Smooth muscle cell (in vitro differentiated cells): ENCODE measurements at regions not wholly inside any gene's neighbourhood (a gene's known extent, or its start where the extent isn't known, plus 50 kb on each side); places are given as distances from the start of the nearest gene placed in this dataset.

ENCODE experiments used
- DNase-seq: peaks from one replicate; lab custom pipeline; 2025; ENCODE audit not compliant: unreplicated experiment; lab: John Stamatoyannopoulos, UW
- H2AFZ ChIP-seq: fragments of 200-600 bp; sonication (generic); 2 replicates; pipeline ENCODE4 v1.6.0; 2016; ENCODE audit warnings: antibody characterized with exemption, low read depth, mild to moderate bottlenecking
- H3F3A ChIP-seq: fragments of 200-600 bp; sonication (generic); 2 replicates; pipeline ENCODE4 v1.6.0; 2017; ENCODE audit warnings: antibody characterized with exemption, low read depth
- H3K27ac ChIP-seq: fragments of 200-600 bp; sonication (generic); 2 replicates; pipeline ENCODE4 v1.5.1; 2016; ENCODE audit warnings: low read depth, mild to moderate bottlenecking
- H3K27me3 ChIP-seq: fragments of 200-600 bp; sonication (generic); 2 replicates; pipeline ENCODE4 v1.6.1; 2016; ENCODE audit warnings: low read depth, mild to moderate bottlenecking
- H3K36me3 ChIP-seq: fragments of 200-600 bp; sonication (generic); 2 replicates; pipeline ENCODE4 v1.5.1; 2016; ENCODE audit warnings: low read depth
- H3K4me1 ChIP-seq: fragments of 200-600 bp; sonication (generic); 2 replicates; pipeline ENCODE4 v1.5.1; 2016; ENCODE audit warnings: low read depth
- H3K4me2 ChIP-seq: fragments of 200-600 bp; sonication (generic); 2 replicates; pipeline ENCODE4 v1.6.0; 2016; ENCODE audit warnings: mild to moderate bottlenecking
- H3K4me3 ChIP-seq: fragments of 200-600 bp; sonication (generic); 2 replicates; pipeline ENCODE4 v1.5.1; 2016; ENCODE audit warnings: mild to moderate bottlenecking
- H3K79me2 ChIP-seq: fragments of 200-600 bp; sonication (generic); 2 replicates; pipeline ENCODE4 v1.6.0; 2016; ENCODE audit warnings: low read depth, mild to moderate bottlenecking
- H3K9ac ChIP-seq: fragments of 200-600 bp; sonication (generic); 2 replicates; pipeline ENCODE4 v1.6.0; 2016; ENCODE audit warnings: low read depth
- H3K9me3 ChIP-seq: fragments of 200-600 bp; sonication (generic); replicated peaks from 2 replicates; pipeline ENCODE4 v1.5.1; 2016; ENCODE audit warnings: low read depth
- H4K20me1 ChIP-seq: fragments of 200-600 bp; sonication (generic); 2 replicates; pipeline ENCODE4 v1.6.0; 2016; ENCODE audit warnings: low read depth
- CTCF ChIP-seq: fragments of 200-600 bp; sonication (generic); IDR thresholded peaks from 2 replicates; pipeline ENCODE4 v1.5.1; 2017; ENCODE audit warnings: borderline replicate concordance, mild to moderate bottlenecking, antibody characterized with exemption; ENCODE audit not compliant: insufficient read depth, poor library complexity, severe bottlenecking
- WGBS: methylation state at CpG from one replicate; pipeline ENCODE4 v1.1.7; 2016; ENCODE audit warnings: low lambda C conversion rate; 5-methylcytosine and 5-hydroxymethylcytosine counted together

GRCh38 chr17:33664116-33664840 lies 371.2 kb upstream of the ASIC2 start:
- Histone ChIP-seq H3K4me1 (no peaks in the 10 kb centered on the region), H3F3A (no peaks in the 10 kb centered on the region), H3K4me2 (no peak overlapping the region), H3K27ac (no peak overlapping the region), H2AFZ (no peak overlapping the region), H3K9me3 (no peaks in the 10 kb centered on the region), H3K9ac (no peak overlapping the region), H3K27me3 (peaks cover under 1% of the 10 kb centered on the region), H3K36me3 (no peaks in the 10 kb centered on the region), H3K79me2 (no peaks in the 10 kb centered on the region), H3K4me3 (no peak overlapping the region), H4K20me1 (no peaks in the 10 kb centered on the region)
- DNase-seq: no peak
- TF ChIP-seq CTCF: no peak
- 77% methylated on average over 8 of the region's 8 CpGs for WGBS

DNA sequence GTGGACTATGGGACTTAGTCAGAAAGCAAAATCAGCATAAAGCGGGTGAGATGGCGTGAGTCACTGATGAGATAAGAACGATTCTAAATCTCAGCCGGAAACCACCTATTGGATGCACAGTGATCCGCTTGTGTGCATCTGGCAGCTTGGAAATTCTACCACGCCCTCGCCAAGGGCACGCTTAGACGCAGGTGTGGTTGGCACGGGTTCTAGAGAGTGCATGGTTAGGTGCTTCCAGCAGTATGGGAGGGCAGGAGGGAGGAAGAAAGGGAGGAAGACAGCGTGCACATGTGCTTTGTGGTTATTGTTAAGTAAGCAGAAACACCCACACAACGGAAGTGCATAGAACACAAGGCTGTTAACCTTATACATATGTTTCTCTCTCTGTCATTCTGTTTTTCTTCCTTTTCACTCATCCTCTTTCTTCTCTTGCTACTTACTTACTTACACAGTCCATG lies 374.0 kb upstream of the ASIC2 start:
- no peak for TF ChIP-seq CTCF
- Histone ChIP-seq H3K27me3 (peaks cover 13% of the 10 kb centered on the region), H3K27ac (no peak overlapping the region), H3F3A (no peaks in the 10 kb centered on the region), H3K4me1 (no peaks in the 10 kb centered on the region), H3K9me3 (no peaks in the 10 kb centered on the region), H3K79me2 (no peaks in the 10 kb centered on the region), H3K4me2 (no peak overlapping the region), H3K9ac (no peak overlapping the region), H3K4me3 (no peak overlapping the region), H4K20me1 (no peaks in the 10 kb centered on the region), H2AFZ (no peak overlapping the region), H3K36me3 (no peaks in the 10 kb centered on the region)
- no peak for DNase-seq
- WGBS: 78% methylated on average over 12 of the region's 12 CpGs

- TF ChIP-seq CTCF: no peak
- Histone ChIP-seq H4K20me1 (no peaks in the 10 kb centered on the region), H3K9me3 (no peaks in the 10 kb centered on the region), H3K27ac (no peak overlapping the region), H2AFZ (no peak overlapping the region), H3K4me2 (no peak overlapping the region), H3K79me2 (no peaks in the 10 kb centered on the region), H3K4me1 (no peaks in the 10 kb centered on the region), H3K9ac (no peak overlapping the region), H3F3A (no peaks in the 10 kb centered on the region), H3K36me3 (no peaks in the 10 kb centered on the region), H3K27me3 (peaks cover 13% of the 10 kb centered on the region), H3K4me3 (no peak overlapping the region)
- no peak for DNase-seq
- WGBS: 74% methylated on average over 4 of the region's 4 CpGs
Measured at GRCh38 chr17:33667671-33668070, 374.6 kb upstream of the ASIC2 start.

DNA sequence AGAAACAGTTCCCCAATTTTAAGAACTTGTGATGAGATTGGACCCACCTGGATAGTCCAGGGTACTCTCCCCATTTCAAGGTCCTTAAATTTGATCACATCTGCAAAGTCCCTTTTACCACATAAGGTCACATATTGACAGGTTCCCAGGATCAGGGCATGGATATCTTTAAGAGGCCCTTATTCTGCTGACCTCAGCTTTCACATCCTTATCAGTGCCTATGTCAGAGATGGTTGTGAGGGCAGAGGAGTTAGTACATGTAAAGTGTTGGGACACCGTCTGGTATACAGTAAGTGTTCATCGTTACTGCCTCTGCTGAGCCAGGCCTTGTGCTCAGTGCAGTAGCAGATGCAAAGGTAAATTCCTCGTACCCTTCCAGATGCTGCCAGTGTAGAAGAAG lies 375.4 kb upstream of the ASIC2 start:
- no peaks in the 10 kb centered on the region for H3F3A ChIP-seq
- no peak overlapping the region for H2AFZ ChIP-seq
- H3K27me3 ChIP-seq: peaks cover 13% of the 10 kb centered on the region
- H3K36me3 ChIP-seq: no peaks in the 10 kb centered on the region
- no peak overlapping the region for H3K27ac ChIP-seq
- no peaks in the 10 kb centered on the region for H4K20me1 ChIP-seq
- no peak for TF ChIP-seq CTCF
- H3K79me2 ChIP-seq: no peaks in the 10 kb centered on the region
- DNase-seq: no peak
- H3K4me2 ChIP-seq: no peak overlapping the region
- WGBS: 76% methylated on average over 3 of the region's 3 CpGs
- no peak overlapping the region for H3K4me3 ChIP-seq
- H3K9ac ChIP-seq: no peak overlapping the region
- no peaks in the 10 kb centered on the region for H3K9me3 ChIP-seq
- H3K4me1 ChIP-seq: no peaks in the 10 kb centered on the region
